ENCODE measurements at regions not wholly inside any gene's neighbourhood (a gene's known extent, or its start where the extent isn't known, plus 50 kb on each side); places are given as distances from the start of the nearest gene placed in this dataset.

GRCh38 chr20:41704896-41705295 lies 86.7 kb upstream of the CHD6 start:
- TF ChIP-seq, protein P1, sequence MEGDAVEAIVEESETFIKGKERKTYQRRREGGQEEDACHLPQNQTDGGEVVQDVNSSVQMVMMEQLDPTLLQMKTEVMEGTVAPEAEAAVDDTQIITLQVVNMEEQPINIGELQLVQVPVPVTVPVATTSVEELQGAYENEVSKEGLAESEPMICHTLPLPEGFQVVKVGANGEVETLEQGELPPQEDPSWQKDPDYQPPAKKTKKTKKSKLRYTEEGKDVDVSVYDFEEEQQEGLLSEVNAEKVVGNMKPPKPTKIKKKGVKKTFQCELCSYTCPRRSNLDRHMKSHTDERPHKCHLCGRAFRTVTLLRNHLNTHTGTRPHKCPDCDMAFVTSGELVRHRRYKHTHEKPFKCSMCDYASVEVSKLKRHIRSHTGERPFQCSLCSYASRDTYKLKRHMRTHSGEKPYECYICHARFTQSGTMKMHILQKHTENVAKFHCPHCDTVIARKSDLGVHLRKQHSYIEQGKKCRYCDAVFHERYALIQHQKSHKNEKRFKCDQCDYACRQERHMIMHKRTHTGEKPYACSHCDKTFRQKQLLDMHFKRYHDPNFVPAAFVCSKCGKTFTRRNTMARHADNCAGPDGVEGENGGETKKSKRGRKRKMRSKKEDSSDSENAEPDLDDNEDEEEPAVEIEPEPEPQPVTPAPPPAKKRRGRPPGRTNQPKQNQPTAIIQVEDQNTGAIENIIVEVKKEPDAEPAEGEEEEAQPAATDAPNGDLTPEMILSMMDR (IDR thresholded peaks at IDR 0.05; ENCODE audit: insufficient read depth, low read length), result no peak
- TF ChIP-seq, protein P2, sequence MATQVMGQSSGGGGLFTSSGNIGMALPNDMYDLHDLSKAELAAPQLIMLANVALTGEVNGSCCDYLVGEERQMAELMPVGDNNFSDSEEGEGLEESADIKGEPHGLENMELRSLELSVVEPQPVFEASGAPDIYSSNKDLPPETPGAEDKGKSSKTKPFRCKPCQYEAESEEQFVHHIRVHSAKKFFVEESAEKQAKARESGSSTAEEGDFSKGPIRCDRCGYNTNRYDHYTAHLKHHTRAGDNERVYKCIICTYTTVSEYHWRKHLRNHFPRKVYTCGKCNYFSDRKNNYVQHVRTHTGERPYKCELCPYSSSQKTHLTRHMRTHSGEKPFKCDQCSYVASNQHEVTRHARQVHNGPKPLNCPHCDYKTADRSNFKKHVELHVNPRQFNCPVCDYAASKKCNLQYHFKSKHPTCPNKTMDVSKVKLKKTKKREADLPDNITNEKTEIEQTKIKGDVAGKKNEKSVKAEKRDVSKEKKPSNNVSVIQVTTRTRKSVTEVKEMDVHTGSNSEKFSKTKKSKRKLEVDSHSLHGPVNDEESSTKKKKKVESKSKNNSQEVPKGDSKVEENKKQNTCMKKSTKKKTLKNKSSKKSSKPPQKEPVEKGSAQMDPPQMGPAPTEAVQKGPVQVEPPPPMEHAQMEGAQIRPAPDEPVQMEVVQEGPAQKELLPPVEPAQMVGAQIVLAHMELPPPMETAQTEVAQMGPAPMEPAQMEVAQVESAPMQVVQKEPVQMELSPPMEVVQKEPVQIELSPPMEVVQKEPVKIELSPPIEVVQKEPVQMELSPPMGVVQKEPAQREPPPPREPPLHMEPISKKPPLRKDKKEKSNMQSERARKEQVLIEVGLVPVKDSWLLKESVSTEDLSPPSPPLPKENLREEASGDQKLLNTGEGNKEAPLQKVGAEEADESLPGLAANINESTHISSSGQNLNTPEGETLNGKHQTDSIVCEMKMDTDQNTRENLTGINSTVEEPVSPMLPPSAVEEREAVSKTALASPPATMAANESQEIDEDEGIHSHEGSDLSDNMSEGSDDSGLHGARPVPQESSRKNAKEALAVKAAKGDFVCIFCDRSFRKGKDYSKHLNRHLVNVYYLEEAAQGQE (IDR thresholded peaks at IDR 0.05; ENCODE audit: insufficient replicate concordance, low read depth), result no peak
- no peak for TF ChIP-seq POLR2AphosphoS5 (IDR thresholded peaks at IDR 0.05; ENCODE audit: low read depth)

Measured in HL-60 (cell line).